A549 (cell line): ENCODE measurements at regions not wholly inside any gene's neighbourhood (a gene's known extent, or its start where the extent isn't known, plus 50 kb on each side); places are given as distances from the start of the nearest gene placed in this dataset.

ENCODE experiments used
- CEBPB ChIP-seq, 2 experiments: fragments of >200 bp in 1 of 2; sonication (Bioruptor Twin) in 1 of 2; formaldehyde crosslinking in 1 of 2; IDR thresholded peaks; 2 replicates each; pipeline ENCODE4 v1.6.1; 2012 to 2016
- EP300 ChIP-seq, 2 experiments: fragments of >200 bp; sonication (Bioruptor Twin); formaldehyde crosslinking; IDR thresholded peaks; 2 replicates in 1 of 2; 3 replicates in 1 of 2; pipeline ENCODE4 v1.6.1; 2016 to 2017
- FOXS1 ChIP-seq: fragments of 250-450 bp; sonication (Bioruptor Pico); IDR thresholded peaks from 2 replicates; pipeline ENCODE4 v1.5.0; 2020; ENCODE audit warnings: mild to moderate bottlenecking, moderate library complexity
- KDM1A ChIP-seq: fragments of 200-600 bp; sonication (generic); IDR thresholded peaks from 2 replicates; pipeline ENCODE4 v1.6.1; 2016; ENCODE audit warnings: low read depth, mild to moderate bottlenecking
- MAFK ChIP-seq: fragments of 450-650 bp; IDR thresholded peaks from 2 replicates; pipeline ENCODE4 v1.6.1; 2014; ENCODE audit not compliant: partially characterized antibody
- POLR2A ChIP-seq: IDR thresholded peaks from 2 replicates; pipeline ENCODE4 v1.6.1; 2012; ENCODE audit warnings: mild to moderate bottlenecking, low read length
- RARB ChIP-seq: fragments of 250-450 bp; sonication (Bioruptor Pico); IDR thresholded peaks from 2 replicates; pipeline ENCODE4 v1.8.0; 2021; ENCODE audit warnings: mild to moderate bottlenecking, moderate library complexity
- RFX5 ChIP-seq: fragments of 450-650 bp; IDR thresholded peaks from 2 replicates; pipeline ENCODE4 v1.7.1; 2014; ENCODE audit warnings: antibody characterized with exemption, mild to moderate bottlenecking, moderate library complexity
- TF ChIP-seq, protein P1 (sequence below): IDR thresholded peaks from 2 replicates; pipeline ENCODE4 v1.6.1; 2012
- TF ChIP-seq, protein P2 (sequence below): fragments of >200 bp; sonication (Bioruptor Twin); formaldehyde crosslinking; IDR thresholded peaks from 3 replicates; pipeline ENCODE4 v1.5.1; 2016
- TF ChIP-seq, protein P3 (sequence below): fragments of 200-600 bp; sonication (generic); IDR thresholded peaks from 2 replicates; pipeline ENCODE4 v1.6.1; 2016; ENCODE audit warnings: antibody characterized with exemption, mild to moderate bottlenecking, moderate library complexity
- TF ChIP-seq, protein P4 (sequence below): fragments of 450-650 bp; IDR thresholded peaks from 2 replicates; pipeline ENCODE4 v1.6.1; 2014; ENCODE audit warnings: antibody characterized with exemption

DNA sequence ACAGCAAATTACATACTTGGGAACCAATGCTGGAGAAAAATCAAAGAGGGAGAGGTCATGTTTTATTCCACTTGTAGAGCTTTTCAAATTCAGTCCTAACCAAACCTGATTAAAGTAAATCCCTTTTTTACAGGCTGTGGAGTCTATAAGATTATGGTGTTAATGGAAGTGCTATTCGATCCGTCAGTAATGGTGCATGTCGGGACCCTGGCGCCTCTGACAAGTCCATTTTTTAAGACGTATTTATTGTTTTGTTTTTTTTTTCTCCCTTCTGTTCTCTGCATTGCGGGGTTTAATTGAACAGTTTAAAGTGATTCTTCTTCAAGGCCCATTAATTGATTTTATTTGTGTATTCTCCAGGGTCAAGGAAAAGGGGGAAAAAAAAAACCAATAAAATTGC is 725.9 kb downstream of the TUSC7 start:
- TF ChIP-seq CEBPB (IDR thresholded peaks at IDR 0.05) (no peak), RFX5 (no peak), EP300 (IDR thresholded peaks at IDR 0.05) (no peak), FOXS1 (CRISPR knock-in tag) (no peak), KDM1A (no peak), POLR2A (no peak), MAFK (no peak), RARB (no peak)
- TF ChIP-seq, protein P1, sequence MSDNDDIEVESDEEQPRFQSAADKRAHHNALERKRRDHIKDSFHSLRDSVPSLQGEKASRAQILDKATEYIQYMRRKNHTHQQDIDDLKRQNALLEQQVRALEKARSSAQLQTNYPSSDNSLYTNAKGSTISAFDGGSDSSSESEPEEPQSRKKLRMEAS = no peak
- TF ChIP-seq, protein P2, sequence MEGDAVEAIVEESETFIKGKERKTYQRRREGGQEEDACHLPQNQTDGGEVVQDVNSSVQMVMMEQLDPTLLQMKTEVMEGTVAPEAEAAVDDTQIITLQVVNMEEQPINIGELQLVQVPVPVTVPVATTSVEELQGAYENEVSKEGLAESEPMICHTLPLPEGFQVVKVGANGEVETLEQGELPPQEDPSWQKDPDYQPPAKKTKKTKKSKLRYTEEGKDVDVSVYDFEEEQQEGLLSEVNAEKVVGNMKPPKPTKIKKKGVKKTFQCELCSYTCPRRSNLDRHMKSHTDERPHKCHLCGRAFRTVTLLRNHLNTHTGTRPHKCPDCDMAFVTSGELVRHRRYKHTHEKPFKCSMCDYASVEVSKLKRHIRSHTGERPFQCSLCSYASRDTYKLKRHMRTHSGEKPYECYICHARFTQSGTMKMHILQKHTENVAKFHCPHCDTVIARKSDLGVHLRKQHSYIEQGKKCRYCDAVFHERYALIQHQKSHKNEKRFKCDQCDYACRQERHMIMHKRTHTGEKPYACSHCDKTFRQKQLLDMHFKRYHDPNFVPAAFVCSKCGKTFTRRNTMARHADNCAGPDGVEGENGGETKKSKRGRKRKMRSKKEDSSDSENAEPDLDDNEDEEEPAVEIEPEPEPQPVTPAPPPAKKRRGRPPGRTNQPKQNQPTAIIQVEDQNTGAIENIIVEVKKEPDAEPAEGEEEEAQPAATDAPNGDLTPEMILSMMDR = no peak
- TF ChIP-seq, protein P3, sequence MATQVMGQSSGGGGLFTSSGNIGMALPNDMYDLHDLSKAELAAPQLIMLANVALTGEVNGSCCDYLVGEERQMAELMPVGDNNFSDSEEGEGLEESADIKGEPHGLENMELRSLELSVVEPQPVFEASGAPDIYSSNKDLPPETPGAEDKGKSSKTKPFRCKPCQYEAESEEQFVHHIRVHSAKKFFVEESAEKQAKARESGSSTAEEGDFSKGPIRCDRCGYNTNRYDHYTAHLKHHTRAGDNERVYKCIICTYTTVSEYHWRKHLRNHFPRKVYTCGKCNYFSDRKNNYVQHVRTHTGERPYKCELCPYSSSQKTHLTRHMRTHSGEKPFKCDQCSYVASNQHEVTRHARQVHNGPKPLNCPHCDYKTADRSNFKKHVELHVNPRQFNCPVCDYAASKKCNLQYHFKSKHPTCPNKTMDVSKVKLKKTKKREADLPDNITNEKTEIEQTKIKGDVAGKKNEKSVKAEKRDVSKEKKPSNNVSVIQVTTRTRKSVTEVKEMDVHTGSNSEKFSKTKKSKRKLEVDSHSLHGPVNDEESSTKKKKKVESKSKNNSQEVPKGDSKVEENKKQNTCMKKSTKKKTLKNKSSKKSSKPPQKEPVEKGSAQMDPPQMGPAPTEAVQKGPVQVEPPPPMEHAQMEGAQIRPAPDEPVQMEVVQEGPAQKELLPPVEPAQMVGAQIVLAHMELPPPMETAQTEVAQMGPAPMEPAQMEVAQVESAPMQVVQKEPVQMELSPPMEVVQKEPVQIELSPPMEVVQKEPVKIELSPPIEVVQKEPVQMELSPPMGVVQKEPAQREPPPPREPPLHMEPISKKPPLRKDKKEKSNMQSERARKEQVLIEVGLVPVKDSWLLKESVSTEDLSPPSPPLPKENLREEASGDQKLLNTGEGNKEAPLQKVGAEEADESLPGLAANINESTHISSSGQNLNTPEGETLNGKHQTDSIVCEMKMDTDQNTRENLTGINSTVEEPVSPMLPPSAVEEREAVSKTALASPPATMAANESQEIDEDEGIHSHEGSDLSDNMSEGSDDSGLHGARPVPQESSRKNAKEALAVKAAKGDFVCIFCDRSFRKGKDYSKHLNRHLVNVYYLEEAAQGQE = no peak
- TF ChIP-seq, protein P4, sequence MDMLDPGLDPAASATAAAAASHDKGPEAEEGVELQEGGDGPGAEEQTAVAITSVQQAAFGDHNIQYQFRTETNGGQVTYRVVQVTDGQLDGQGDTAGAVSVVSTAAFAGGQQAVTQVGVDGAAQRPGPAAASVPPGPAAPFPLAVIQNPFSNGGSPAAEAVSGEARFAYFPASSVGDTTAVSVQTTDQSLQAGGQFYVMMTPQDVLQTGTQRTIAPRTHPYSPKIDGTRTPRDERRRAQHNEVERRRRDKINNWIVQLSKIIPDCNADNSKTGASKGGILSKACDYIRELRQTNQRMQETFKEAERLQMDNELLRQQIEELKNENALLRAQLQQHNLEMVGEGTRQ = no peak
